HepG2 (cell line): ENCODE measurements at regions not wholly inside any gene's neighbourhood (a gene's known extent, or its start where the extent isn't known, plus 50 kb on each side); places are given as distances from the start of the nearest gene placed in this dataset.

ENCODE experiments used
- TF ChIP-seq, protein P1 (sequence below): sonication (generic); formaldehyde crosslinking; IDR thresholded peaks from 2 replicates; pipeline ENCODE4 v1.5.0; 2020; ENCODE audit warnings: mild to moderate bottlenecking, missing genetic modification reagents, moderate library complexity
- TF ChIP-seq, protein P2 (sequence below): sonication (generic); formaldehyde crosslinking; IDR thresholded peaks from 2 replicates; pipeline ENCODE4 v1.4.0; 2020; ENCODE audit warnings: missing genetic modification reagents

DNA sequence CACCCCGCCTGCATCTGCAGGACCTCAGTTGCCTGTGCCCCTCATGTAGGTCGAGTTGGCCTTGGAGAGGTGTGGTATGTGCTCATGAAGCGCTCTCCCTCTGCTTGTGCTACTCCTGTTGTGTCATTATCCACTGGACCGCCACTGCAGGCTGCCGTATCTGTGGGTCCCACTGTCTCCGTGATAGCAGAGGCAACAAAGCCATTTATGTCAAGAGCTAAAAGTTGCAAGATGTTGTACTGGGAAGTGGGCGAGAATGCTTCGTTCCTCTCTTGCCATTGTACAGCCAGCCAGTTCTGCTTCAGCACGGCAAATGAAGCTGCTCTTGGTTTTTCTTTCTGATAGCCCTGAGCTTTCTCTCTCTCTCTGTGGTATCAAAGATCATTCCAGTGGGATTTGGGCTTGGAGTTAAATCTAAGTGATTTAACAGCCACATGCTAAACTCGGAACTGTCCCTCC, 89.0 kb downstream of the TMEM212 start:
- TF ChIP-seq, protein P1, sequence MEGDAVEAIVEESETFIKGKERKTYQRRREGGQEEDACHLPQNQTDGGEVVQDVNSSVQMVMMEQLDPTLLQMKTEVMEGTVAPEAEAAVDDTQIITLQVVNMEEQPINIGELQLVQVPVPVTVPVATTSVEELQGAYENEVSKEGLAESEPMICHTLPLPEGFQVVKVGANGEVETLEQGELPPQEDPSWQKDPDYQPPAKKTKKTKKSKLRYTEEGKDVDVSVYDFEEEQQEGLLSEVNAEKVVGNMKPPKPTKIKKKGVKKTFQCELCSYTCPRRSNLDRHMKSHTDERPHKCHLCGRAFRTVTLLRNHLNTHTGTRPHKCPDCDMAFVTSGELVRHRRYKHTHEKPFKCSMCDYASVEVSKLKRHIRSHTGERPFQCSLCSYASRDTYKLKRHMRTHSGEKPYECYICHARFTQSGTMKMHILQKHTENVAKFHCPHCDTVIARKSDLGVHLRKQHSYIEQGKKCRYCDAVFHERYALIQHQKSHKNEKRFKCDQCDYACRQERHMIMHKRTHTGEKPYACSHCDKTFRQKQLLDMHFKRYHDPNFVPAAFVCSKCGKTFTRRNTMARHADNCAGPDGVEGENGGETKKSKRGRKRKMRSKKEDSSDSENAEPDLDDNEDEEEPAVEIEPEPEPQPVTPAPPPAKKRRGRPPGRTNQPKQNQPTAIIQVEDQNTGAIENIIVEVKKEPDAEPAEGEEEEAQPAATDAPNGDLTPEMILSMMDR (CRISPR knock-in tag) = no peak
- TF ChIP-seq, protein P2, sequence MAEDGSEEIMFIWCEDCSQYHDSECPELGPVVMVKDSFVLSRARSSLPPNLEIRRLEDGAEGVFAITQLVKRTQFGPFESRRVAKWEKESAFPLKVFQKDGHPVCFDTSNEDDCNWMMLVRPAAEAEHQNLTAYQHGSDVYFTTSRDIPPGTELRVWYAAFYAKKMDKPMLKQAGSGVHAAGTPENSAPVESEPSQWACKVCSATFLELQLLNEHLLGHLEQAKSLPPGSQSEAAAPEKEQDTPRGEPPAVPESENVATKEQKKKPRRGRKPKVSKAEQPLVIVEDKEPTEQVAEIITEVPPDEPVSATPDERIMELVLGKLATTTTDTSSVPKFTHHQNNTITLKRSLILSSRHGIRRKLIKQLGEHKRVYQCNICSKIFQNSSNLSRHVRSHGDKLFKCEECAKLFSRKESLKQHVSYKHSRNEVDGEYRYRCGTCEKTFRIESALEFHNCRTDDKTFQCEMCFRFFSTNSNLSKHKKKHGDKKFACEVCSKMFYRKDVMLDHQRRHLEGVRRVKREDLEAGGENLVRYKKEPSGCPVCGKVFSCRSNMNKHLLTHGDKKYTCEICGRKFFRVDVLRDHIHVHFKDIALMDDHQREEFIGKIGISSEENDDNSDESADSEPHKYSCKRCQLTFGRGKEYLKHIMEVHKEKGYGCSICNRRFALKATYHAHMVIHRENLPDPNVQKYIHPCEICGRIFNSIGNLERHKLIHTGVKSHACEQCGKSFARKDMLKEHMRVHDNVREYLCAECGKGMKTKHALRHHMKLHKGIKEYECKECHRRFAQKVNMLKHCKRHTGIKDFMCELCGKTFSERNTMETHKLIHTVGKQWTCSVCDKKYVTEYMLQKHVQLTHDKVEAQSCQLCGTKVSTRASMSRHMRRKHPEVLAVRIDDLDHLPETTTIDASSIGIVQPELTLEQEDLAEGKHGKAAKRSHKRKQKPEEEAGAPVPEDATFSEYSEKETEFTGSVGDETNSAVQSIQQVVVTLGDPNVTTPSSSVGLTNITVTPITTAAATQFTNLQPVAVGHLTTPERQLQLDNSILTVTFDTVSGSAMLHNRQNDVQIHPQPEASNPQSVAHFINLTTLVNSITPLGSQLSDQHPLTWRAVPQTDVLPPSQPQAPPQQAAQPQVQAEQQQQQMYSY (CRISPR knock-in tag) = no peak
